ENCODE measurements at regions not wholly inside any gene's neighbourhood (a gene's known extent, or its start where the extent isn't known, plus 50 kb on each side); places are given as distances from the start of the nearest gene placed in this dataset.

DNA sequence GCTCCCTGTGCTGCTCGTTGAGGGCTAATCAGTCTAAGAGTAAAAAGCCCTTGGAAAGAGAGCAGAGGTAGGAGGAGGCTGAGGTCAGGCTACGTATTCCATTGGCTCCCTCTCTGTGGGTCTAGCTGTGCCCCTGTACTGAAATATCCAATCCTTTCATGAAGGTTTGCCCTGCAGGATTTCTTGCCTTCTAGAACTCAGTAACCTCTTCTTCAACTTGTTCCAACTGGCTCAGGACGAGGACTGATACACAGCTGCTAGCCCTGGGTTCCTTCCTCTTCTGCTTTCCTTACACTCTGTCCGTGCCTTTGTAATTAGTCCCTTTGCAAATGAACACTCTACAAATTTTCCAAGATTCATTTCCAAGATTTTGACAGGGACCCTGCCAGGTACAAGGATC lies 560.5 kb downstream of the ACTR3B start:
- no peak for DNase-seq (ENCODE audit: low spot score)
- in situ Hi-C loops (cut with HindIII; ENCODE audit: low sequenced_read_pairs) = no loop called here

DNA sequence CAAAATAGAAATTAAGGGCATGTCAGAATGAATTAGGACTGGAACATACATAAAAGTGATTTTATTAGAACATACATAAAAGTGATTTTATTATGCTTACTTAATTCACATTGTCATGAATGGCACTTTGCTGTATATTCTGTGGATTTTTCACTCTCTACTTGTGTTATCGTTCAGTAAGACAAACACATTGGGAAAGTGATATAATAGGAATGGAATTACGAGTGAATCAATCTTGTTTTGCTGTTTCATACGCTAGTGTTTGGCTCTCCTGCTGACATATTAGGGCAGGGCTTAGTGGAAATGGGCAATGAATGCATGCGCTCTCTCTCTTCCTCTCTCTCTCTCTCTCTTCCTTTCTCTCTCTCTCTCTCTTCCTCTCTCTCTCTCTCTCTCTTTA lies 561.1 kb downstream of the ACTR3B start:
- no peak for DNase-seq (ENCODE audit: low spot score)
- in situ Hi-C loops (cut with HindIII; ENCODE audit: low sequenced_read_pairs) = no loop called here

GRCh38 chr7:153322991-153323390 lies 563.4 kb downstream of the ACTR3B start:
- in situ Hi-C loops (cut with HindIII; ENCODE audit: low sequenced_read_pairs) = no loop called here
- no peak for DNase-seq (ENCODE audit: low spot score)

- no peak for DNase-seq (ENCODE audit: low spot score)
- in situ Hi-C loops (cut with HindIII; ENCODE audit: low sequenced_read_pairs) = no loop called here
Measured at GRCh38 chr7:153324094-153324493, 564.5 kb downstream of the ACTR3B start.

GRCh38 chr7:153327683-153328082 lies 568.1 kb downstream of the ACTR3B start:
- in situ Hi-C loops (cut with HindIII; ENCODE audit: low sequenced_read_pairs) = no loop called here
- DNase-seq (ENCODE audit: low spot score) = no peak

- in situ Hi-C loops (cut with HindIII; ENCODE audit: low sequenced_read_pairs) = no loop called here
Measured at GRCh38 chr7:153331427-153331826, 571.9 kb downstream of the ACTR3B start.

DNA sequence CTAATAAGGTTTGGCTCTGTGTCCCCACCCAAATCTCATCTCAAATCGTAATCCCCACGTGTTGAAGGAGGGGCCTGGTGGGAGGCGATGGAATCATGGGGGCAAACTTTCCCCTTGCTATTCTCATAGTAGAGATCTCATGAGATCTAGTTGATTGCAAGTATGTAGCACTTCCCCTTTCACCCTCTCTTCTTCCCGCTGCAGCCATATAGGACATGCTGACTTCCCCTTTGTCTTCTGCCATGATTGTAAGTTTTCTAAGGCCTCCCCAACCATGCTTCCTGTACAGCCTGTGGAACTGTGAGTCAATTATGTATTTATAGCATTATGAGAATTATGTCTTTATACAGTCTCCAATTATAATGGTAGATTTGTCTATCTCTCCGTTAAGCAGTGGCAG lies 594.5 kb downstream of the ACTR3B start:
- in situ Hi-C loops (cut with HindIII; ENCODE audit: low sequenced_read_pairs) = no loop called here
- DNase-seq (ENCODE audit: low spot score) = no peak

More at GRCh38 chr7:153331427-153331826, 571.9 kb downstream of the ACTR3B start:
- DNase-seq (ENCODE audit: low spot score) = no peak

- in situ Hi-C loops (cut with HindIII; ENCODE audit: low sequenced_read_pairs) = no loop called here
- DNase-seq (ENCODE audit: low spot score) = no peak
Measured at GRCh38 chr7:153370092-153370491, 610.5 kb downstream of the ACTR3B start.

DNA sequence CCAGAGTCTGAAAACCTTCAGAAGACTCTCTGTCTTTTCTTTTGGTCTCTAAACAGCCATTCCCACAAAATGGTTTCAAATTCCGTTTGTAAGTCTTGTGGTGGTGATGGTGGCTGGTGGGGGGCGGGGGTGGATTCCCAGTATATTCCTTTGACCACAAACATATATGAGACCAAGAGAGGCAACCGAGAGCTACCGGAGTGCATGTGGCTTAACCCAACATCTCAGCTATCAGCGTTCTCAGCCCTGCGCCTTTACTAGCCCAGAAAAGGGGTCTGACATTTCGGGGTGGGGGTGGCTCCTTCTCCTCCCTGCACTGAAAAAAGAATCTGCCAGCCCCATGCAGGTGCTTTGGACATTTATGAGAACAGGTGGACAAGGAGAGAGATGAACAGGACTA lies 621.1 kb downstream of the ACTR3B start:
- DNase-seq (ENCODE audit: low spot score) = peak; percentile 8
- in situ Hi-C loops (cut with HindIII; ENCODE audit: low sequenced_read_pairs) = no loop called here

DNA sequence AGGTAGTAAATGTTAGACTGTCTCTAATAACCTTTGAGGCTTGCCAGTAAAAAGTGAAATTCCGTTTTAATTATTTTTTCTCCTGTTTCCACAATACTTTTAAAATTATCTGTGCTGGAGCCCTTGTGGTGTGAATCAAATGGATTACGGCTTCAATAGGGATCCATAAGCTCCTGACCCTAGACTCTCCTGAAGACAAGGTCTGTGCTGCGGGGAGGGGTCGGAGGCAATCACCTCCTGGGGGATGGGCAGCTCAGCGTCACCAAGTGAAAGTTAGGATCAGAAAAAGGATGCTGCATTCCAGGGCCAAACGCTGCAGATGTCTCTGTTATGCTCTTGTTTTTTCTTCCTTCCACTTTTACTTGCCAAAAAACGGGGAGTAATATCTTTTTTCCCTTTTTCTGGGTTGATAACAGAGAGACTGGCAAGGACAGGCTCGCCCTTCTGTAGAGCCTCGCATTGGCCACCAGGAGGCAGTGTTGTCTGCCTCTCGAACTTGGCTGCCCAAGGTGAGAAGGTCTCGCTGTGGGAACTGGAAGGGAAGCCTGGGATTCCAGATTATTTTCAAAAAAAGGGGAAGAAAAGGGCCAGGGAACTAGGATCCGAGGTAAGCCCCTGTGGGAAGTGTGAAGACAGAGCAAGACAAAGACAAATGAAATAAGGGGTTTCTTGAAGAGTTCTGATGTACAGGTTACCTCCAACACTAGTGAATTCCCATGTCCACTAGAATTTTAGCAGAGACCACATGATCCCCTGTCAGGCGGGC lies 621.9 kb downstream of the ACTR3B start:
- DNase-seq (ENCODE audit: low spot score) = peak; percentile 89
- in situ Hi-C loops (cut with HindIII; ENCODE audit: low sequenced_read_pairs) = no loop called here

- DNase-seq (ENCODE audit: low spot score) = no peak
- in situ Hi-C loops (cut with HindIII; ENCODE audit: low sequenced_read_pairs) = no loop called here
Measured at GRCh38 chr7:153382641-153383101, 623.1 kb downstream of the ACTR3B start.

DNA sequence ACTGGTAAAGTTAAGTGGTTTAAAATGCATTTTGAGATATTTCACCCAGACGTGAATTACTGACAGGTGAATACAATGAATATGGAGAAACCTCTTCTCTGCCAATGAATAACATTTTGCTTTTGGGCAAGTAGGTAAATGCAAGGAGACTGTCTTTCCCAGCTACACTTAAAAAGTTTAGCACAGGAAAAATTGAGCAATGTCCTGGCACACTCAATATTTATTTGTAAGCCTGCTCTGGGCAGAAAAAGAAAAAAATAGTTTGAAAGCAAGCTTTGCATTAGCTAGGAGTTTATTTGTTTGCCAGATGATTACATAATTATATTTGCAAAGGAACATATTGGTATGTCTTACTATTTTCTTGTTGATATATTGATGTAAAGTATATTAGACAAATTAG lies 624.2 kb downstream of the ACTR3B start:
- DNase-seq (ENCODE audit: low spot score) = peak; percentile 15
- in situ Hi-C loops (cut with HindIII; ENCODE audit: low sequenced_read_pairs) = no loop called here

DNA sequence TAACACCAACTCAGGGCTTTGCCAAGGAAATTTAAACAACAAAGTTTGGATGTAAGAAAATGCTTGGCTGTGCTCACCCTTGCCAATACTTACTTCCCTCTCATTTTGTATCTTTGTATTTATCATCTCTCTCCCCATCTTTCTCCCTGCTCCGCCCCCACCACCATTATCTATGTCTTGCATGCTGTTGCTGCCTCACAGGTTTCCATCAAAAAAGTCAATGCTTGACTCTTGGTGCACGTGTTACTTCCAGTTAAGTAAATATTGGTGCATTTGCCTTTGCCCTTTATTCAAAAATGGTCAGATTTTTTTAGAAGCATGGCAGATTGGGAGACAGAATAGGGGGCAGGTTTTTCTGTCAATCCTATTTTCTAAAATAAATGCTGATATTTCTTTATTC lies 626.0 kb downstream of the ACTR3B start:
- no peak for DNase-seq (ENCODE audit: low spot score)
- in situ Hi-C loops (cut with HindIII; ENCODE audit: low sequenced_read_pairs) = no loop called here

- in situ Hi-C loops (cut with HindIII; ENCODE audit: low sequenced_read_pairs) = no loop called here
Measured at GRCh38 chr7:153386556-153386955, 627.0 kb downstream of the ACTR3B start.

GRCh38 chr7:153388611-153389010 lies 629.1 kb downstream of the ACTR3B start:
- in situ Hi-C loops (cut with HindIII; ENCODE audit: low sequenced_read_pairs) = no loop called here
- DNase-seq (ENCODE audit: low spot score) = no peak

More at GRCh38 chr7:153386556-153386955, 627.0 kb downstream of the ACTR3B start:
- no peak for DNase-seq (ENCODE audit: low spot score)

- in situ Hi-C loops (cut with HindIII; ENCODE audit: low sequenced_read_pairs) = no loop called here
- no peak for DNase-seq (ENCODE audit: low spot score)
Measured at GRCh38 chr7:153389261-153389660, 629.7 kb downstream of the ACTR3B start.

DNA sequence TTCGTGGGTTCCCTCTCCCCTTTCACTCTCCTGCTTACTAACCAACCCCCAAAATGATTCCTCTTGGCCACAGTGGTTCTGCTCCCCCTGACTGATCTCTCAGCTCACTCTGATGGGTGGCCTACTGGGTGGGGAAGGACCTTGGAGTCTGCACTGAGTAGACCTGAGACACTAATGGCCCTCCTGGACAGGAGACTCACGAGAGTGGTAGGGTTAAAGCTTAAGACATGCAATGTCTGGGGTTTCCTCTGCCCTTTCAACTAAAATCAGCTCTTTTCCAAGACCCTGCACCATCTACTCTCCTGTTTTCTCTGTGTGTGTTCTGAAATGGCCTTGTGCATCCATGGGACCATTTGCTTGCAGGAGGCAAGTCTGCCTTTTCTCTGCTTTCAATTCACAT lies 631.4 kb downstream of the ACTR3B start:
- in situ Hi-C loops (cut with HindIII; ENCODE audit: low sequenced_read_pairs) = no loop called here
- DNase-seq (ENCODE audit: low spot score) = no peak

DNA sequence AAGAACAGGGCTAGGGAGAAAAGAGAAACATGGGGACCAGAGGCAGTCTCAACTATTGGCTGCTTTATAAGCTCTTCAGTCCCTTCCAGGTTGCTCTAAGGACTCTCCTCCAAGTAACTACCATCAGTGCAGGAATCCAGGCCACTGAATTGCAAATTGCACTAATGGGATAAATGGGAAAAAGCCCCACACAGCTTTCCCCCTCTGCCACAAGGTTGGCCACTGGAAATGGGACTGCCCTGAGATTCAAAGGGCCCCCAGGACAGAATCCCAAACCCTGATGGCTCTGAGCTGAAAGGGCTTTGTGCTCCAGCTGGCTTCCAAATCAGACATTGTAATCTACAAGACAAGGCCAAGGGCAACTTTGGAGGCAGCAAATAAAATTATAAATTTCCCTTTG lies 633.2 kb downstream of the ACTR3B start:
- DNase-seq (ENCODE audit: low spot score) = no peak

DNA sequence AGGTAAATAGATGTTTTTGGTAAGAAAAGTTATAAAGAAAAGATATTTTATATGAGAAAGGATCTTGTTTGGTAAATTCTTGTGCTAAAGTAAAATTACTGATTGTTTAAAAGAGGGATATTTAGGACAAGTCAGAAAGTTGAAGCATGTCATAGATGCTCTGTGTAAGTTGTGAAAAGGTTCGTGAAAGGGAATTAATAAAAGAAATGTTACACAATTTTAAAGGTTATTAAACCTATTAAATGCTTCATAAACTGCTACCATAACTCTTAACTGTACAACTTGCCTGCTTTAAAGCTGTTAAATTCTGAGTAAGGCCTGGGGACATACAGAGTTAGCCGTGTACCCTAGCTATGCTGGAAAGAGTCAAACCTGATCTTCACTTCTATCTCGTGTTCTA lies 634.1 kb downstream of the ACTR3B start:
- no peak for DNase-seq (ENCODE audit: low spot score)
- in situ Hi-C loops (cut with HindIII; ENCODE audit: low sequenced_read_pairs) = no loop called here

More for the DNA sequence above, 633.2 kb downstream of the ACTR3B start:
- in situ Hi-C loops (cut with HindIII; ENCODE audit: low sequenced_read_pairs) = no loop called here

DNA sequence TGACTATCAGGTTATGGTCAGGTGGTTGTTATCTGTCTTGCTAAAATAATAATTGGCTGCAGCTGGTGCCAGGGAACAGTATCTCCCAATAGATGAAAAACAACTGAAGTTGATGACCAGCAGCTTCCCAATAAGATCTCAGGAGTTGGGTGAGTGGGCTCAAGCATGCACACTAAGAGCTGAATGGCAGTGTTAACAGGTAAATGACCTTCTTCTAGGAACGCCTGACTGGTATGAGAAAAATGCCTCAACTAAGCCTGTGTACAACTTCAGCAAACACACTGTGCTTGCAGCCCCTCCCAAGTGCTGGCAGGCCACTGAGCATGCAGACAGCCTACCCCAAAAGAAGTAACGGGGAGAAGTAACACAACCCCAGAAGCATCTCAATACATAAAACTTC lies 636.9 kb downstream of the ACTR3B start:
- DNase-seq (ENCODE audit: low spot score) = no peak
- in situ Hi-C loops (cut with HindIII; ENCODE audit: low sequenced_read_pairs) = no loop called here

DNA sequence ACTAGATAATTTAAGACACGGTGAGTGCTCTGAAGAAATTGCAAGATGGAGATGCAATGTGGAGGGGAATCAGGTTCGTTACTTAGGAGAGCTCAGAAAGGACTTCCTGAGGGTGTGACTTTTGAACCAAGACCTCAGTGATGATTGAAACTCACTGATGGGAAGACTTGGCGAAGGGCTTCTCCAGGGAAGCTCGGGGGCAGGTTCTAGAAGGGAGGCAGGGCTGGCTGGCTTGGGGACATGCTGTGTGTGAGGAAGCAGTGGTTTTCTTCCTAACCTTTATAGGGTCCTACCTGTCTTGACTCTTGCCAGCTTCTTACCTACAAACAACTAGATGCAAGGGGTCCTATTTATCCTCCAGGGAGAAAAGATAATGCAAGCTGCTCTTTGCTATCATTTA lies 637.9 kb downstream of the ACTR3B start:
- no peak for DNase-seq (ENCODE audit: low spot score)
- in situ Hi-C loops (cut with HindIII; ENCODE audit: low sequenced_read_pairs) = no loop called here
